Hematopoietic multipotent progenitor cell treated with erythropoietin and hydrocortisone succinate and interleukin-3 and kit ligand, for 6 days (in vitro differentiated cells): ENCODE measurements at regions not wholly inside any gene's neighbourhood (a gene's known extent, or its start where the extent isn't known, plus 50 kb on each side); places are given as distances from the start of the nearest gene placed in this dataset.
"Not testable (repeated sequence)": the region's sequence is repeated elsewhere in the genome, so short reads cannot be mapped to it uniquely, and the experiment has no call there.

ENCODE experiments used
- DNase-seq: peaks from one replicate; pipeline ENCODE4 v3.0.0-alpha.2; 2015

GRCh38 chr6:27531772-27532459, 59.0 kb upstream of the ZNF184 start:
- DNase-seq, result no peak

GRCh38 chr6:27529796-27530195, 56.9 kb upstream of the ZNF184 start:
- DNase-seq, result not testable (repeated sequence)

- no peak for DNase-seq
These were observed 55.8 kb upstream of the ZNF184 start for GRCh38 chr6:27528714-27529113.
